Chondrocyte (in vitro differentiated cells): ENCODE measurements at regions not wholly inside any gene's neighbourhood (a gene's known extent, or its start where the extent isn't known, plus 50 kb on each side); places are given as distances from the start of the nearest gene placed in this dataset.

Experiments
- DNase-seq: peaks from one replicate; pipeline ENCODE4 v3.0.0; 2021; ENCODE audit warnings: mixed read lengths, low spot score
- H3K27ac Mint-ChIP-seq: one replicate; pipeline ENCODE4 v1.8.0; 2021; ENCODE audit warnings: mild to moderate bottlenecking, moderate library complexity, mixed read lengths; ENCODE audit not compliant: unreplicated experiment
- H3K27me3 Mint-ChIP-seq: 2 replicates; pipeline ENCODE4 v1.8.0; 2021; ENCODE audit warnings: low read depth, mixed read lengths
- H3K36me3 Mint-ChIP-seq: 2 replicates; pipeline ENCODE4 v1.8.0; 2021; ENCODE audit warnings: low read depth, mixed read lengths
- H3K4me1 Mint-ChIP-seq: 2 replicates; pipeline ENCODE4 v1.8.0; 2021; ENCODE audit warnings: low read depth, mild to moderate bottlenecking, mixed read lengths
- H3K4me3 Mint-ChIP-seq: one replicate; pipeline ENCODE4 v1.8.0; 2021; ENCODE audit warnings: mild to moderate bottlenecking, moderate library complexity, mixed read lengths; ENCODE audit not compliant: unreplicated experiment
- H3K9me3 Mint-ChIP-seq: 2 replicates; pipeline ENCODE4 v1.8.0; 2021; ENCODE audit warnings: low read depth, mixed read lengths
- TF ChIP-seq, protein P1 (sequence below): fragments of 200-600 bp; sonication (generic); IDR thresholded peaks from 2 replicates; pipeline ENCODE4 v1.5.0; 2021; ENCODE audit warnings: antibody characterized with exemption, mild to moderate bottlenecking, moderate library complexity

DNA sequence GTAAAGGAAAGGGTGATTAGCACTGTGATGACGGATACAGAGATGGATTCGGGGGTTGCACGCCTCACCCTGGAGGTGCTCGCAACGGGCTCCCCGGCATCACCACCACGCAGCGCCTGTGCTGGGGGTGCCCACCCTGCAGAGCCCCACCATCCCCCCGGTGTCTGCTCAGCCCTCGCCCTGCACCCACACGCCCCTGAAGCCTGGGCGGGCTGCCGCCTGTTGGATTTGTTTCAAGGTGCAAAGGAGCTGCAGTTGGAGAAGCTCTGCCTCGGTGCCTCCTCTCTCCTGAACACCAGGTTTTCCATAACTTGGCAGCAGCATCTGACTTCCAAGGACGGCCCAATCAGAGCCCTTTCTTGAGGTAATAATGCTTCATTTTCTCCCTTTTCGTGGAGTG lies 106.1 kb upstream of the TMEM132D start:
- H3K4me3 Mint-ChIP-seq = no peak overlapping the region

DNA sequence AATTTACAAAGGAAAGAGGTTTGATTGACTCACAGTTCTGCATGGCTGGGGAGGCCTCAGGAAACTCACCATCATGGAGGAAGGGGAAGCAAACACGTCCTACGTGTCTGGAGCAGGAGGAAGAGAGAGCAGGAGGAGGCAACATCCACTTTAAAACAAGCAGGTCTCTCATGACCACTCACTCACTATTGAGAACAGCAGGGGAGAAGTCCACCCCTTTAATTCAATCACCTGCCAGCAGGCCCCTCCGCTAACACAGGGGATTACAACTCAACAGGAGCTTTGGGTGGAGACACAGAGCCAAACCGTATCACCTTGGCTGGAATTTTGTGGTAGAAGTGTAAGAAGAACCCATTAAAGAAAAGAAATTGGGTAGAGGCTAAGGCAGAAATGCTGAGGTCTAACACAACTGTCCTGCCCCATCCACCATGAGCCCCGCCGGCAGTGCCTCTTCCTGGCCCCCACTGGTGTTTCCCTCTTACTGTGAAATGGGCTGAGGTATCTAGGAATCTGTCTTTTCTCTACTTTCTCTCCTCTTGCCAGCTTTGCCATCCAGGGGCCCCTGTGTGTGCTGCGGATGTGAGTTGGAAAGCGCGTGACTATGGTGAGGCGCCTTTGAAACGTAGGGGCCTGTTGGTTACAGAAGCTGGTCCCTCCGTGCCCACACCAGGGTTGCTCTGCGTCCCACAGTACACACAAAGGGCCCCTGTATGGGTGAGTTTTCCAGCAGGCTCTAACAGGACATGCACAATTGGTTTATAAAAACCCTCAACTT lies 108.0 kb upstream of the TMEM132D start:
- Mint-ChIP-seq H3K27me3 (peaks cover 25% of the 10 kb centered on the region), H3K27ac (no peak overlapping the region), H3K4me1 (no peaks in the 10 kb centered on the region), H3K9me3 (no peaks in the 10 kb centered on the region), H3K36me3 (no peaks in the 10 kb centered on the region), H3K4me3 (no peak overlapping the region)
- TF ChIP-seq, protein P1, sequence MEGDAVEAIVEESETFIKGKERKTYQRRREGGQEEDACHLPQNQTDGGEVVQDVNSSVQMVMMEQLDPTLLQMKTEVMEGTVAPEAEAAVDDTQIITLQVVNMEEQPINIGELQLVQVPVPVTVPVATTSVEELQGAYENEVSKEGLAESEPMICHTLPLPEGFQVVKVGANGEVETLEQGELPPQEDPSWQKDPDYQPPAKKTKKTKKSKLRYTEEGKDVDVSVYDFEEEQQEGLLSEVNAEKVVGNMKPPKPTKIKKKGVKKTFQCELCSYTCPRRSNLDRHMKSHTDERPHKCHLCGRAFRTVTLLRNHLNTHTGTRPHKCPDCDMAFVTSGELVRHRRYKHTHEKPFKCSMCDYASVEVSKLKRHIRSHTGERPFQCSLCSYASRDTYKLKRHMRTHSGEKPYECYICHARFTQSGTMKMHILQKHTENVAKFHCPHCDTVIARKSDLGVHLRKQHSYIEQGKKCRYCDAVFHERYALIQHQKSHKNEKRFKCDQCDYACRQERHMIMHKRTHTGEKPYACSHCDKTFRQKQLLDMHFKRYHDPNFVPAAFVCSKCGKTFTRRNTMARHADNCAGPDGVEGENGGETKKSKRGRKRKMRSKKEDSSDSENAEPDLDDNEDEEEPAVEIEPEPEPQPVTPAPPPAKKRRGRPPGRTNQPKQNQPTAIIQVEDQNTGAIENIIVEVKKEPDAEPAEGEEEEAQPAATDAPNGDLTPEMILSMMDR = no peak
- no peak for DNase-seq

More for the DNA sequence above, 106.1 kb upstream of the TMEM132D start:
- no peaks in the 10 kb centered on the region for H3K36me3 Mint-ChIP-seq
- H3K4me1 Mint-ChIP-seq = no peaks in the 10 kb centered on the region
- H3K27ac Mint-ChIP-seq = no peak overlapping the region
- no peaks in the 10 kb centered on the region for H3K9me3 Mint-ChIP-seq
- TF ChIP-seq, protein P1 = no peak
- DNase-seq = no peak
- H3K27me3 Mint-ChIP-seq = peaks cover 24% of the 10 kb centered on the region

DNA sequence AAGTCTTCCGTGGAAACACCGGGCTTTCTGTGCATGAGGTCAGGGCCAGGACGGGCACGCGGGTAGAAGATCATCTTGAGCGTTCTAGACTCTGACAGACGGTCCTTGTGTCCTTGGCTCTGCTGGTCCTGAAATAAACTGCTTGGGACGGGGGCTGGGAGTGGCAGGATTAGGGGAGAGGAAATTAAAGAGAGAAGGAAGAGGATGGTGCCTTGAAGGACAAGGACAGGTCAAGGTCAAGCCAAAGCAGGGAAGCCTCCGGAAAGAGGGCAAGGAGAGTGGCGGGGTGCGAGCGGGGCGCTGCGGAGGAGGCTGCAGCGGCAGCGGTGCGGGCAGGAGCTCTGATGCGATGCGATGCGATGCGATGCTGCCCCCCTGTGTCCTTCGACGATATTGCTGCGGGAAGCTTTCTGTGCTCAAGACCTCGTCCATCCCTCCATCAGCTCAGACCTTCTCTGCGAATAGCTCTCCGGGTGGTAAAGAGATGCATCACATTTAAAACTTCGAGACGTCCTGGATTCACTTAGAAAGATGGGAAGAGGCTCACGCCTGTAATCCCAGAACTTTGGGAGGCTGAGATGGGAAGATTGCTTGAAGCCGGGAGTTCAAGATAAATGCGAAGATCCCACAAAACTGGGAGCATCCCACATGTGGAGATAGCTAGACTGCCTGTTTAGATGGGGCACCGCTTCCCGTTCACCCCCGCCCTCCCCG lies 110.1 kb upstream of the TMEM132D start:
- TF ChIP-seq, protein P1 = peak; percentile 84
- H3K27ac Mint-ChIP-seq = no peak overlapping the region
- H3K4me1 Mint-ChIP-seq = peaks cover 11% of the 10 kb centered on the region
- peaks cover 20% of the 10 kb centered on the region for H3K27me3 Mint-ChIP-seq
- no peak overlapping the region for H3K4me3 Mint-ChIP-seq
- no peaks in the 10 kb centered on the region for H3K9me3 Mint-ChIP-seq
- no peak for DNase-seq
- H3K36me3 Mint-ChIP-seq = no peaks in the 10 kb centered on the region

DNA sequence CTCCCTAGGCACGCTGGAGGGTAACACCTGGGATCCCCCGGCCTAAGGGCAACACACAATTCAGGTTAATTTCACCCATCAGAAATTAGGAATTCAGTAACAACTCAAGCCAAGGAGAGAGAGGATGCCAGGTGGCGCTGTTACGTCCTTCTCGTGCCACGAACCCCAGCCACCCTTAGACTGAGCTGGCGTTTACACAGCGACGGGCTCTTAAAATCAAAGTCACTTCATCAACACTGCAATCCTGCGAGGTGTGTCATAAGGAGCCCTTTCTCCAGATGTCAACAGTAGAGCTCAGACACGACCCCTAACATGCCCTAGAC lies 110.6 kb upstream of the TMEM132D start:
- Mint-ChIP-seq H3K4me3 (no peak overlapping the region), H3K36me3 (no peaks in the 10 kb centered on the region), H3K27me3 (peaks cover 17% of the 10 kb centered on the region), H3K9me3 (no peaks in the 10 kb centered on the region), H3K4me1 (peaks cover 11% of the 10 kb centered on the region), H3K27ac (no peak overlapping the region)
- DNase-seq = no peak
- TF ChIP-seq, protein P1 = no peak

DNA sequence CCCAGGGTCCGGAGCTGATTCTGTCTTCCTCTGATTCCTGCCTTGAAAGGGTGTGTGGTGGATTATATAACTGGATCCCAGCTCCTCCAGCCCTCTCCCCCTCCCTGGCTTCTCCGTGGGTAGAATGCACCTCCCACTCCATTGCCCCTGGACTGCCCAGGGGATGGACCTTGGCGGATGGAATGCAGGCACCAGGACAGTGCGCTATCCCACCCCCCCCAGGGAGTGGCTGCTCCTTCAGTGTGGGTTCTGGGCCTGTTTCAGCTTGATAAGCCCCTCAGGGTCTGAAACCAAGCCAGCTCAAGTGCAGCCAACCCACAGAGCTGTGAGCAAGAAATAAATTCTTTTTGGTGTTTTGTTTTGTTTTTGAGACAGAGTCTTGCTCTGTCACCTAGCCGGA lies 112.4 kb upstream of the TMEM132D start:
- no peaks in the 10 kb centered on the region for H3K9me3 Mint-ChIP-seq
- H3K27me3 Mint-ChIP-seq = peaks cover 10% of the 10 kb centered on the region
- TF ChIP-seq, protein P1 = no peak
- H3K36me3 Mint-ChIP-seq = no peaks in the 10 kb centered on the region
- H3K27ac Mint-ChIP-seq = no peak overlapping the region
- peaks cover 11% of the 10 kb centered on the region for H3K4me1 Mint-ChIP-seq
- no peak for DNase-seq
- H3K4me3 Mint-ChIP-seq = no peak overlapping the region
